Neural crest cell (in vitro differentiated cells): ENCODE measurements at regions not wholly inside any gene's neighbourhood (a gene's known extent, or its start where the extent isn't known, plus 50 kb on each side); places are given as distances from the start of the nearest gene placed in this dataset.

Experiments
- DNase-seq: peaks from one replicate; pipeline ENCODE4 v3.0.0; 2021; ENCODE audit warnings: low read depth, mixed read lengths, low spot score
- H3K27ac Mint-ChIP-seq: one replicate; pipeline ENCODE4 v1.8.0; 2021; ENCODE audit warnings: mild to moderate bottlenecking, mixed read lengths; ENCODE audit not compliant: unreplicated experiment
- H3K27me3 Mint-ChIP-seq: 2 replicates; pipeline ENCODE4 v1.8.0; 2021; ENCODE audit warnings: low read depth, mild to moderate bottlenecking, mixed read lengths
- H3K36me3 Mint-ChIP-seq: 2 replicates; pipeline ENCODE4 v1.8.0; 2021; ENCODE audit warnings: low read depth, mild to moderate bottlenecking, mixed read lengths
- H3K4me1 Mint-ChIP-seq: 2 replicates; pipeline ENCODE4 v1.8.0; 2021; ENCODE audit warnings: mixed read lengths
- H3K4me3 Mint-ChIP-seq: one replicate; pipeline ENCODE4 v1.8.0; 2021; ENCODE audit warnings: mild to moderate bottlenecking, mixed read lengths
- H3K9me3 Mint-ChIP-seq: 2 replicates; pipeline ENCODE4 v1.8.0; 2021; ENCODE audit warnings: mixed read lengths
- TF ChIP-seq, protein P1 (sequence below): fragments of 200-600 bp; sonication (generic); conservative IDR thresholded peaks from 2 replicates; pipeline ENCODE4 v1.5.0; 2021; ENCODE audit warnings: antibody characterized with exemption, mild to moderate bottlenecking

DNA sequence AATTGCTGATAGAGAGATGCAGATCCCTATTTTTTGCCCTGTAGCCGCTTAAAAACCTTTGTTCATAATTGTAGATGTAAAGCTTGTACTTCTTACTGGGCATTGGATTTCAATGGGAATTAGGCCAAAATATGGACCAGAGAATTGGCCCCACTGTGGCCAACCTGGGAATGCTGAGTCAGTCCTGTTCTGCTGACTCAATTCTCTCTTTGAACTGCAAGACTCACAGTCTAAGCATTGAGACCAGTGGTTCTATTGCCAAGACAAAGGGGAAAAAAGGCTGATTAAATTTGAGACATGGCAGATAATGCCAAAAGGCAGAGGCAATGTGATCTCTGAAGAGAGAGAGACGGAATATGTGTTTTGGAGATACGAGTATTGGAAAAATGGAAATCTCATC is 72.5 kb upstream of the UBL3 start:
- H3K27ac Mint-ChIP-seq: no peak overlapping the region
- no peak overlapping the region for H3K4me3 Mint-ChIP-seq
- DNase-seq: no peak
- no peaks in the 10 kb centered on the region for H3K27me3 Mint-ChIP-seq
- no peaks in the 10 kb centered on the region for H3K36me3 Mint-ChIP-seq
- peaks cover 59% of the 10 kb centered on the region for H3K4me1 Mint-ChIP-seq
- TF ChIP-seq, protein P1, sequence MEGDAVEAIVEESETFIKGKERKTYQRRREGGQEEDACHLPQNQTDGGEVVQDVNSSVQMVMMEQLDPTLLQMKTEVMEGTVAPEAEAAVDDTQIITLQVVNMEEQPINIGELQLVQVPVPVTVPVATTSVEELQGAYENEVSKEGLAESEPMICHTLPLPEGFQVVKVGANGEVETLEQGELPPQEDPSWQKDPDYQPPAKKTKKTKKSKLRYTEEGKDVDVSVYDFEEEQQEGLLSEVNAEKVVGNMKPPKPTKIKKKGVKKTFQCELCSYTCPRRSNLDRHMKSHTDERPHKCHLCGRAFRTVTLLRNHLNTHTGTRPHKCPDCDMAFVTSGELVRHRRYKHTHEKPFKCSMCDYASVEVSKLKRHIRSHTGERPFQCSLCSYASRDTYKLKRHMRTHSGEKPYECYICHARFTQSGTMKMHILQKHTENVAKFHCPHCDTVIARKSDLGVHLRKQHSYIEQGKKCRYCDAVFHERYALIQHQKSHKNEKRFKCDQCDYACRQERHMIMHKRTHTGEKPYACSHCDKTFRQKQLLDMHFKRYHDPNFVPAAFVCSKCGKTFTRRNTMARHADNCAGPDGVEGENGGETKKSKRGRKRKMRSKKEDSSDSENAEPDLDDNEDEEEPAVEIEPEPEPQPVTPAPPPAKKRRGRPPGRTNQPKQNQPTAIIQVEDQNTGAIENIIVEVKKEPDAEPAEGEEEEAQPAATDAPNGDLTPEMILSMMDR: no peak
- no peaks in the 10 kb centered on the region for H3K9me3 Mint-ChIP-seq

- peaks cover 2% of the 10 kb centered on the region for H3K9me3 Mint-ChIP-seq
Observed at GRCh38 chr13:29922281-29922821, 71.9 kb upstream of the UBL3 start.

GRCh38 chr13:29921542-29921941 is 71.1 kb upstream of the UBL3 start:
- Mint-ChIP-seq H3K9me3 (peaks cover 2% of the 10 kb centered on the region), H3K27me3 (no peaks in the 10 kb centered on the region), H3K4me1 (peaks cover 72% of the 10 kb centered on the region), H3K36me3 (no peaks in the 10 kb centered on the region), H3K4me3 (no peak overlapping the region), H3K27ac (no peak overlapping the region)
- TF ChIP-seq, protein P1: no peak
- DNase-seq: no peak

More at GRCh38 chr13:29922281-29922821, 71.9 kb upstream of the UBL3 start:
- TF ChIP-seq, protein P1: no peak
- H3K4me1 Mint-ChIP-seq: peaks cover 65% of the 10 kb centered on the region
- no peak overlapping the region for H3K4me3 Mint-ChIP-seq
- peak overlapping the region; percentile 23 for H3K27ac Mint-ChIP-seq
- no peaks in the 10 kb centered on the region for H3K27me3 Mint-ChIP-seq
- no peak for DNase-seq
- no peaks in the 10 kb centered on the region for H3K36me3 Mint-ChIP-seq

DNA sequence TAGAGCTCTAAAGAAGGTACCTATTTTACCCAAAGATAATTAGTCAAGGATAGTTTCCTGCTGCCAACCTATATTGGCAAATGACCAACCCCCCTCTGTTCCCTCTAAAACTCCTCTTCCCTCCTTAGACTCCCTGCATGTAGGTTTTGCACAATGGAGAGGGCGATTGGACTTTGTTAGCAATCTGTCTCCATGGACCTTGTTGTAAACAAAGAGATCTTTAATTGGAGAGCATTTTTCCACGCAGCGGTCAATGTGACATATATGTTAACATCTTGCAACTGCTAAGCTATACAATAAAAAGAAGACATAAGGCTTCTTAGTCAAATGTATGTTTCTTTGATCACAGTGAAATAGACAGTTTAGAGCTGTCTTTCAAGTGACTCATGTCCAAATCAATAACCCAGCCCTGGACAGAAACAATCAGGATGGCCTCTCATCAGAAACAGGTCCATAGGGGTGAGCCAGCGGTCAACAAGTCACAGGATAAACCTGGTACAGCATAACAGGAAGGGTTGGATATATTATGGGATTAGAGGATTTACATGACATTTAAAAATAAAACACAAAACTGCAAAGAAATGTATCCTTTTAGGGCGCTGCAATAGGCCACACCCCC is 69.7 kb upstream of the UBL3 start:
- Mint-ChIP-seq H3K4me3 (no peak overlapping the region), H3K27me3 (no peaks in the 10 kb centered on the region), H3K27ac (no peak overlapping the region), H3K9me3 (peaks cover 2% of the 10 kb centered on the region), H3K4me1 (peaks cover 75% of the 10 kb centered on the region), H3K36me3 (no peaks in the 10 kb centered on the region)
- no peak for DNase-seq
- TF ChIP-seq, protein P1: no peak

DNA sequence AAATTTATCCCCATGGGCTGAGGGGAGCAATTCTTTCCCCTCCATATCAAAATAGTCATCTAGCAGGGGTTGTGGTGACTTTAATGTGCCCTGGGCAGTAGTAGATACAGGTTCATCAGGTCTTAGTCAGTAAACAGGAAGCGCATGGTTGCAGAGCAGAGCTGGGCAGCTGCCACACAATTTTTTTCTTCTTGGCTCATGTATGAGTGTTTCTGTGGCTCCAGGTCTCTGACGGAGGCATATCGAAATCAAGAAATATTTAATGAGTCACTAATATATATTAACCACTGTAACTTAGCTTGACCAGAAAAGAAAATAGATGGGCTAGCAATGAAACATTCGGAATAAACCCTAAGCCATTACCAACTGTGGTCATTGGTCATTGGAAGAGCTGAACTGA is 68.4 kb upstream of the UBL3 start:
- peak overlapping the region; percentile 59 for H3K27ac Mint-ChIP-seq
- TF ChIP-seq, protein P1: no peak
- H3K27me3 Mint-ChIP-seq: no peaks in the 10 kb centered on the region
- peaks cover 2% of the 10 kb centered on the region for H3K9me3 Mint-ChIP-seq
- peaks cover 67% of the 10 kb centered on the region for H3K4me1 Mint-ChIP-seq
- H3K4me3 Mint-ChIP-seq: no peak overlapping the region
- H3K36me3 Mint-ChIP-seq: no peaks in the 10 kb centered on the region
- no peak for DNase-seq
